ENCODE measurements at regions not wholly inside any gene's neighbourhood (a gene's known extent, or its start where the extent isn't known, plus 50 kb on each side); places are given as distances from the start of the nearest gene placed in this dataset.
"Not testable (repeated sequence)": the region's sequence is repeated elsewhere in the genome, so short reads cannot be mapped to it uniquely, and the experiment has no call there.

DNA sequence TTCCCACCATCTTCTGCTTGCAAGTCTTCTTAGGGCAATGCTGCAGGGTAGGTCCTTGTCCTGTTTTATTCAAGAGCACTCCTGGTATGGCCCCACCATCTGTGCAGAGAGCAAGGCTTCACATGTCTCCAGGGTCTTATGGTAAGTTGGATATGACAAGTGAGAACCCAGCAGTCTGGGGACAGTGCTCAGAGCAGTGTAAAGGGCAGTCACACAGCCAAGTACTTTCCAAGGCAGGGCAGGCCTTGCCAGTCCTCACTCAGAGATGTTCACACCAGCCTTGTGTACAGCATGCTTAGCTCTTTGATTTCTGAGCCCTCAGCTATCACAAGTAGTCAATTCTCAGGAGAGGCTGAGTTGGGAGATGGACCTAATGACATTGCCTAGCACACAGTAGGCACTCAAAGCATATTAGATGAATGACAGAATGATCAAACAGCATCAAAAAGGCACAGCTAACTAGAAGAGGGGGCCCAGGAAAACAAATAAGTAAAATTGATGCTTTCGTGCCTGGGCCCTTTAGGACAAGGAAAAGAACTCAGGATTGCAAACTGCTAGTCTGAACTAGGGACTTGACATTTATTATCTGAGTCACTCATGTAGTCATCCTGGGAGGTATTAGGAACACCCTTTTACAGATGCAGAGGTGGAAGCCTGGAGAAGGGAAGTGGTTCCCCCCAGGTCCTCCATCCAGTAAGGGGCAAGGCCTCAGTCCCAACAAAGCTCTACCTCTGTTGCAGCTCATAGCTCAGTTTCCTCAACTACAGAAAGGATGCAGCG, 86.7 kb upstream of the CTAGE1 start:
- DNase-seq: no peak

- no peak for DNase-seq
These were observed 87.5 kb upstream of the CTAGE1 start for GRCh38 chr18:22505141-22505591.

DNA sequence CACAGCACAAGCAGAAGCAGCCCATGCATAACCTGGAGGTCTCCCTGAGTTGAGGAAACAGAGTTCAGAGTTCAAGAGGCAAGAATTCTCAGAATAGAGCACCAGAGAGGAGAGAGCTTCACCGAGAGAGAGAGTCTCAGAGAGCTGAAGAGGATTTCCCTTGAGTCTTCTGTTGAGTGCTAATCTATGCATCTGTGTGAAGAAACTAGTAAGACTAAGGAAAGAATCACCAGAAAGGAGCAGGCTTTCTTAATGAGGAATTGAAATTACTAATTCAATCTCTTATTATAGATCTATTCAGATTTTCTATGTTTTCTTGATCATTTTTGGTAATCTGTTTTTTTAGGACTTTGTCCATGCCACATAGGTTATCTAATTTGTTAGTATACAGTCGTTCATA, 89.3 kb upstream of the CTAGE1 start:
- no peak for DNase-seq

GRCh38 chr18:22509423-22509822, 91.7 kb upstream of the CTAGE1 start:
- no peak for DNase-seq

DNA sequence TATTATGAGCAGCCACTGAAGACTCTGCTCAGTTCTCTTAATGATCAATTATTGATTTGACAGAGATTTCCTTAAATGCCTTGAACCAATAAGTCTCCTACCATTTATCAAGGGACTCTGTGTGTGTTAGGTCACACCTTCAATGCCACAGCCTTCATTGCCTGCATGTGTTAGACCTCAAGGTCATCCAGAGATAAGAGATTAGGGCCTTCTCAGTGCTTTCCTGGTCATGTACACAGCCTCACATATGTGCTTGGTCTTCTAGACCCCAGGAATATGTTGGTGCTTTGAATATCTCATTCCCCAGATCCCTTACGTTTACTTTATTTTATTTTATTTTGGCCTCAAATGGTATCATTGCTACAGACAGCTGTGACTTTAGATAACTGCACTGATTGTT, 93.0 kb upstream of the CTAGE1 start:
- DNase-seq: no peak

DNA sequence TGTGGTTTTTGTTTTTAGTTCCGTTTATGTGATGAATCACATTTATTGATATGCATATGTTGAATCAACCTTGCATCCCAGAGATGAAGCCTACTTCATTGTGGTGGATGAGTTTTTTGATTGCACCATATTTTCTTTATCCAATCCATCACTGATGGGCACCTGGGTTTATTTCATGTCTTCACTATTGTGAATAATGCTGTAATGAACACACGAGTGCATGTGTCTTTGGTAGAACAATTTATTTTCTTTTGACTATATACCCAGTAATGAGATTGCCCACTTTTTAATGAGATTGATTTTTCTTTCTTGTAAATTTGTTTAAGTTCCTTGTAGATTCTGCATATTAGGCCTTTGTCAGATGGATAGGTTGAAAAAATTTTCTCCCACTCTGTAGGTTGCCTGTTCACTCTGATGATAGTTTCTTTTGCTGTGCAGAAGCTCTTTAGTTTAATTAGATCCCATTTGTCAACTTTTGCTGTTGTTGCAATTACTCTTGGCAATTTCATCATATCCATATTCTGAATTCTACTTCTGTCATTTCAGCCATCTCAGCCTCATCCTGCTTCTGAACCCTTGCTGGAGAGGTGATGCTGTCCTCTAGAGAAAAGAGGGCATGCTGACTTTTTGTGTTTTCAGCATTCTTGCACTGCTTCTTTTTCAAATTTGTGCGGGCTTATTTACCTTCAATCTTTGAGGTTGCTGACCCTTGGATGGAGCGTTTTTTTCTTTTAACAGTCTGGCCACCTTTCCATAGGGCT, 96.2 kb upstream of the CTAGE1 start:
- no peak for DNase-seq

GRCh38 chr18:22514655-22515054, 96.9 kb upstream of the CTAGE1 start:
- no peak for DNase-seq

GRCh38 chr18:22515250-22515649, 97.5 kb upstream of the CTAGE1 start:
- no peak for DNase-seq

- no peak for DNase-seq
These were observed 99.6 kb upstream of the CTAGE1 start for GRCh38 chr18:22517356-22517755.

DNA sequence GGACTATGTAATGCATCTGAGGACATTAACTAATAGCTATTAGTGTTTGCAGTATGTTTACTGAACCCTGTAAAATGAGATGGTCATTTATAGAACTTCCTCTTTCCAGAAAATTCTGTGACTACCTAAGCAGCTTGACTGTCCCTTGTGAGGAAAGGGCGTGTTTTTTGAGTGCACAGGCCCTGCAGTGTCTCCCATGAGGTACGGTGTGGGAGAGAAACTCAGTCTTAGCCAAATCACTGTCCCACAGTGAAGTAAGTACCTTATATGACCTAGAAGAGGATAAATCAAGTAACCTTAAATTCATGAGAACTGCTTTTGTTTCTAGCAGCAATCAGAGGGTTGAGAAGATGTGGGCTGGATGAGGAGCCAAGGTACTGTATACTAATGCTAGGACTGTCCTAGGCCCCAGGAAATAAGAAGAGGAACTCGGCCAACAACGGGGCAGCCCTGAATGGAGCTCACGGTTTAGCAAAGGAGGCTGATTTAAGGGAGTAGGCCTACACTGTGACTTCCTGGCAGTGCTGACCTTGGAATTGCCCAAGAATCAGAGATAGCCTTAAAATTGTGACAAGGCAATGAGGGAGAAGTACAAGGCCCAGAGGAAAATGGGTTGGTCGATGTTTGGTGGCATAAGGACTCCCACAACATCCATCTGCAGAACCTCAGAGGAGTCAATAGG, 103.5 kb upstream of the CTAGE1 start:
- no peak for DNase-seq

GRCh38 chr18:22523481-22523880, 105.8 kb upstream of the CTAGE1 start:
- DNase-seq: no peak

- no peak for DNase-seq
These were observed 107.1 kb upstream of the CTAGE1 start for GRCh38 chr18:22524783-22525182.

DNA sequence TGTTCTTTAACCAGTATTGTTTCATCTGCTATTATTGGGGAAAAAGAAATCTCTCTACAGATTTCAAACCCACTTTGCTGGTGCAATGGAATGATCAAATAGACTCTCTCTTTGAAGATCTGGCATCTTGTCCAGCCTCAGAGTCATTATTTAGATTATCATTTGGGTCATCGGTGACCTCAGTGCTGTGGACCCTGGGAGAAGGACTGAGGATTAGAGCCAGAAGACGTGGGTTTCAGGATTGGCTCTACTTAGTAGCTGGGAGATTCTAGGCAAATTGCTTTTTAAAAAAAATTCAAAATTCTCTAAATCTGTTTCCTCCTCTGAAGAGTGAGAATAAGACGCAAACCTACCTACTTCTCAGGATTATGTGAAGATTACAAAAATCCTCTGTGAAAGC, 107.6 kb upstream of the CTAGE1 start:
- DNase-seq: no peak

DNA sequence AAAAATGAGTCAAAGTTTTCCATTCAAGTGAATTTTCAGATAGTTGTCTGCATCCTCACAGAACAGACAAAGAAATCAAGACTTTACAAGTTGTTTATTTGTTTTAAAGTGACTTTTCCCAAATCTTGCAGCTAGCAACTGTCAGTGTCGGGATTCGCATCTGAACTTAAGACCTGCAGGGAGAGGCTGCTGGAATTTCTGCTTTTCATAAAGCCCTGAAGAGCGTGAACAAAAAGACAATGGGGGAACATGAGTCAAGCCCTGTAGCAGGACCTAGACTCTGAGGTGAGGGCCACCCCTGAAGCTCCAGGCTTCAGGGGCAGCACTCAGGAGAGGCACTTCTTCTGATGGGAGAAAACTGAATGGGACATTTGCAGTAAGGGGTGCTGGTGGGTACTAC, 108.2 kb upstream of the CTAGE1 start:
- DNase-seq: no peak

DNA sequence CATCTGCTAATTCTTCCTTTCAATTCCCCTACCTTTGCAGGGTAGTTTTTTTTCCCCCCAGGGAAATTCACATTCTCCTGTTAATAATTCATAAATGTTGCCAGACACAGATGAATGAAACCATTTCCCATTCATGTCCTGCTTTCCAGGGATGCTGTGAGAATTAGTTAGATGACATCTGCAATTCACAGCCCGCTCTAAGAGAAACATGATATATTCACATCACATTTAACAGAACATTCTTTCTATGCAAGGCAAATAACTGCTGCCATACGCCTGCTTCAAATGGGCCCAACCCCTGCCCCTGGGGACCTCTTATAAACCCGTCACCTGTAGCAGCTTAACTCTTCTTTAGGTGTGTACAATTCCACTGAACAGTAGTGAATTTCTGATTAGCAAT, 110.6 kb upstream of the CTAGE1 start:
- DNase-seq: peak; percentile 81

- DNase-seq: not testable (repeated sequence)
These were observed 117.0 kb upstream of the CTAGE1 start for GRCh38 chr18:22534706-22535105.

DNA sequence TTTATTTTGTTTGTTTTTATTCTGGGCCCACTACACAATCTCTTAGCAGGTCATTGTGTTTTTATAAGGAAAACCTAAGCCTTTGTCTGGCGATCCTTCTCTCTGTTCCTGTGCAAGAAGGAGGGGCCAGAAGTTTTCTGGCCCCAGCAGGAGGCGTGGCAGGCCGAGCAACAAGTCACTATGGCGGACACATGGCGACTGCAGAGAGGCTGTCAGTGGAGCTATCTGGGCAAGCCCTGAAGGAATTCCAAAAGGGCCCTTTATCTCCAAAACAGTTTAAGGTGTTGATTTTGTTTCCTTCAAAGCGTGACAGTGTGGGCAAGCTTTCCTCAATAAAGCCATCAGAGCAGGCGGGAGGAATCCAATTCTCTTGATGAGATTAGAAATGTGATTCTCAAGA, 118.8 kb upstream of the CTAGE1 start:
- DNase-seq: no peak

GRCh38 chr18:22538426-22538825, 120.7 kb upstream of the CTAGE1 start:
- DNase-seq: no peak

- no peak for DNase-seq
These were observed 121.5 kb upstream of the CTAGE1 start for GRCh38 chr18:22539051-22539765.

DNA sequence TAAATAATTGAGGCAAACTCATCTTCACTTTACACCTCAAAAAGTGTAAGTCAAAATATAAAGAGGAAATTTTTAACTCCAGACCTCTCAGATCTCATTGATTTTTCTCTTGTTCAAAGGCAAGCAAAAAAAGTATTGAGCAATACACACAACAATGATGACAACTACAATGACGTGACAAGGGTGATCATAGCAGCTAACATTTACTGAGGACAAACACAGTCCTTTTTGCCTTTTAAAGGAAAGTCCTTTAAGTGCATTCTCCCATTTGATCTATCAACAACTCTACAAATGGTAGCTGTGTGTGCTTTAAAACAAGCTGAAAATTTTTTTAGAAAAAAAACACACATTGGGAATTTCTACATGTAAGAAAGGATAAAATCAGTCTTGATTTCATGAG, 123.5 kb upstream of the CTAGE1 start:
- no peak for DNase-seq

GRCh38 chr18:22542406-22542835, 124.7 kb upstream of the CTAGE1 start:
- DNase-seq: no peak

GRCh38 chr18:22543769-22544168, 126.1 kb upstream of the CTAGE1 start:
- no peak for DNase-seq

- no peak for DNase-seq
These were observed 126.9 kb upstream of the CTAGE1 start for GRCh38 chr18:22544626-22545025.

Measured in NCI-H526 treated with DMSO at 0.1 percent for 48 hours (cell line).